Mammary epithelial cell (primary cell): ENCODE measurements at regions not wholly inside any gene's neighbourhood (a gene's known extent, or its start where the extent isn't known, plus 50 kb on each side); places are given as distances from the start of the nearest gene placed in this dataset.

Experiments used
- CTCF ChIP-seq, 2 donors: IDR thresholded peaks in 1 of 2; conservative IDR thresholded peaks in 1 of 2; 2 replicates each; pipeline ENCODE4 v1.5.1; 2011 to 2012; ENCODE audit warnings: inconsistent platforms in 2 of 2, low read length in 2 of 2, mild to moderate bottlenecking in 2 of 2, control low read depth in 1 of 2, low read depth in 1 of 2; ENCODE audit not compliant: insufficient read depth in 1 of 2; ENCODE audit errors: extremely low read depth in 1 of 2
- EZH2 ChIP-seq: IDR thresholded peaks from 2 replicates; pipeline ENCODE4 v1.6.1; 2012; ENCODE audit warnings: low read length, inconsistent platforms, borderline replicate concordance

DNA sequence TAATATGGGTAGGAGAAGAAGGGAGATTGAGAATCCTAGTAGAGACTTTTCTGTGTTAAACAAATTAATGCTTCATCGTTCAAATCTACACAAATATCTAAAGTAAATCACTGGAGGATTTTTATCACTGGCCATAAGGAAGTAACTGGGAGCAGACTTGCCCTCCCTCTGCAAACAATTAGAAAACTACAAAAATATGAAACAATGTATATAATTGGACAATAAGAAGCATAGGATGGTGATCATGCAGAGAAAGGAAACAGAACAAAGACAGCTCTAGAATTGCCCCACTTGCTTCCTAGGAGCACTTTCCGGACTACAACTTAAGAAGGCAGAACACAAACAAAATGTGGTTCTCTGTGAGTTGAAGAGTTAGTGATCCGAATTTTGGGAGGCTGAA lies 452.7 kb upstream of the KLHL29 start:
- TF ChIP-seq EZH2 (no peak), CTCF (conservative IDR thresholded peaks at IDR 0.05 in 1 of 2, IDR thresholded peaks at IDR 0.05 in 1 of 2; ENCODE audit: extremely low read depth in 1 of 2, insufficient read depth in 1 of 2, low read depth in 1 of 2, low read length in 2 of 2) (no peak)
